A549 (cell line): ENCODE measurements at regions not wholly inside any gene's neighbourhood (a gene's known extent, or its start where the extent isn't known, plus 50 kb on each side); places are given as distances from the start of the nearest gene placed in this dataset.

Experiments used
- CTCF ChIP-seq: fragments of >200 bp; sonication (Bioruptor Twin); formaldehyde crosslinking; IDR thresholded peaks from 3 replicates; pipeline ENCODE4 v1.5.1; 2016
- E2F6 ChIP-seq: IDR thresholded peaks from 2 replicates; pipeline ENCODE4 v1.6.1; 2012; ENCODE audit warnings: low read depth, borderline replicate concordance
- EP300 ChIP-seq, 2 experiments: fragments of >200 bp; sonication (Bioruptor Twin); formaldehyde crosslinking; IDR thresholded peaks; 2 replicates in 1 of 2; 3 replicates in 1 of 2; pipeline ENCODE4 v1.6.1; 2016 to 2017
- KDM5A ChIP-seq: fragments of 200-600 bp; sonication (generic); IDR thresholded peaks from 2 replicates; pipeline ENCODE4 v1.6.1; 2016; ENCODE audit warnings: antibody characterized with exemption, mild to moderate bottlenecking
- POLR2AphosphoS2 ChIP-seq: conservative IDR thresholded peaks from 2 replicates; pipeline ENCODE4 v1.6.1; 2012; ENCODE audit warnings: low read length, improper control_type of control experiment, inconsistent platforms
- SREBF2 ChIP-seq: fragments of 450-650 bp; IDR thresholded peaks from 2 replicates; pipeline ENCODE4 v1.6.1; 2014; ENCODE audit warnings: mild to moderate bottlenecking, moderate library complexity
- ZFP36 ChIP-seq: fragments of 450-650 bp; IDR thresholded peaks from 2 replicates; pipeline ENCODE4 v1.6.1; 2014; ENCODE audit warnings: borderline replicate concordance; ENCODE audit not compliant: partially characterized antibody
- TF ChIP-seq, protein P1 (sequence below): fragments of >200 bp; sonication (Bioruptor Twin); formaldehyde crosslinking; IDR thresholded peaks from 3 replicates; pipeline ENCODE4 v1.6.1; 2016

GRCh38 chr13:99883805-99884204 lies 87.8 kb downstream of the ZIC5 start:
- TF ChIP-seq CTCF (no peak), EP300 (IDR thresholded peaks at IDR 0.05) (no peak), SREBF2 (no peak), KDM5A (no peak), E2F6 (no peak), POLR2AphosphoS2 (no peak), ZFP36 (no peak)
- TF ChIP-seq, protein P1, sequence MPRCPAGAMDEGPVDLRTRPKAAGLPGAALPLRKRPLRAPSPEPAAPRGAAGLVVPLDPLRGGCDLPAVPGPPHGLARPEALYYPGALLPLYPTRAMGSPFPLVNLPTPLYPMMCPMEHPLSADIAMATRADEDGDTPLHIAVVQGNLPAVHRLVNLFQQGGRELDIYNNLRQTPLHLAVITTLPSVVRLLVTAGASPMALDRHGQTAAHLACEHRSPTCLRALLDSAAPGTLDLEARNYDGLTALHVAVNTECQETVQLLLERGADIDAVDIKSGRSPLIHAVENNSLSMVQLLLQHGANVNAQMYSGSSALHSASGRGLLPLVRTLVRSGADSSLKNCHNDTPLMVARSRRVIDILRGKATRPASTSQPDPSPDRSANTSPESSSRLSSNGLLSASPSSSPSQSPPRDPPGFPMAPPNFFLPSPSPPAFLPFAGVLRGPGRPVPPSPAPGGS: no peak
